ENCODE measurements at regions not wholly inside any gene's neighbourhood (a gene's known extent, or its start where the extent isn't known, plus 50 kb on each side); places are given as distances from the start of the nearest gene placed in this dataset.

DNA sequence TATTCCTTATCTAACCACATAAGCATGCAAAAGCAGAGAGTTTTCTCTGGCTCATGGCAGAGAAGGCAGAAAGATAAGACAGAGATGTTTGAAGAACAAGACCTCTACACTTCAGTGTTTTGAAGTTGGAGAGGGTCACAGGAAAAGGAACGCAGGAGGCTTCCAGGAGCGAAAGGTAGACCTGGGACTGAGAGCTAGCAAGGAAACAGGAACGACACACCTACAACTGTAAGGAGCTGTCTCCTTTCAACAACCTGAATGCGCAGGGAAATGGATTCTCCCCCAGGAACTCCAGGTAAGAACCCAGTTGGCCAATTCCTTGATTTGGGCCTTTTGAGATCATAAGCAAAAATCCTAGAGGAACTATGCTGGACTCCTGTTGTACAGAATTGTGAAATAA, 746.6 kb upstream of the DDX18 start:
- TF ChIP-seq, protein P1, sequence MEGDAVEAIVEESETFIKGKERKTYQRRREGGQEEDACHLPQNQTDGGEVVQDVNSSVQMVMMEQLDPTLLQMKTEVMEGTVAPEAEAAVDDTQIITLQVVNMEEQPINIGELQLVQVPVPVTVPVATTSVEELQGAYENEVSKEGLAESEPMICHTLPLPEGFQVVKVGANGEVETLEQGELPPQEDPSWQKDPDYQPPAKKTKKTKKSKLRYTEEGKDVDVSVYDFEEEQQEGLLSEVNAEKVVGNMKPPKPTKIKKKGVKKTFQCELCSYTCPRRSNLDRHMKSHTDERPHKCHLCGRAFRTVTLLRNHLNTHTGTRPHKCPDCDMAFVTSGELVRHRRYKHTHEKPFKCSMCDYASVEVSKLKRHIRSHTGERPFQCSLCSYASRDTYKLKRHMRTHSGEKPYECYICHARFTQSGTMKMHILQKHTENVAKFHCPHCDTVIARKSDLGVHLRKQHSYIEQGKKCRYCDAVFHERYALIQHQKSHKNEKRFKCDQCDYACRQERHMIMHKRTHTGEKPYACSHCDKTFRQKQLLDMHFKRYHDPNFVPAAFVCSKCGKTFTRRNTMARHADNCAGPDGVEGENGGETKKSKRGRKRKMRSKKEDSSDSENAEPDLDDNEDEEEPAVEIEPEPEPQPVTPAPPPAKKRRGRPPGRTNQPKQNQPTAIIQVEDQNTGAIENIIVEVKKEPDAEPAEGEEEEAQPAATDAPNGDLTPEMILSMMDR (IDR thresholded peaks at IDR 0.05; ENCODE audit: low read depth, low read length, missing input control), result no peak
- no peak for TF ChIP-seq JUND (IDR thresholded peaks at IDR 0.05)
- no peak for TF ChIP-seq FOXA1 (IDR thresholded peaks at IDR 0.05)
- TF ChIP-seq, protein P2, sequence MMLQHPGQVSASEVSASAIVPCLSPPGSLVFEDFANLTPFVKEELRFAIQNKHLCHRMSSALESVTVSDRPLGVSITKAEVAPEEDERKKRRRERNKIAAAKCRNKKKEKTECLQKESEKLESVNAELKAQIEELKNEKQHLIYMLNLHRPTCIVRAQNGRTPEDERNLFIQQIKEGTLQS (IDR thresholded peaks at IDR 0.05), result no peak
- TF ChIP-seq, protein P3, sequence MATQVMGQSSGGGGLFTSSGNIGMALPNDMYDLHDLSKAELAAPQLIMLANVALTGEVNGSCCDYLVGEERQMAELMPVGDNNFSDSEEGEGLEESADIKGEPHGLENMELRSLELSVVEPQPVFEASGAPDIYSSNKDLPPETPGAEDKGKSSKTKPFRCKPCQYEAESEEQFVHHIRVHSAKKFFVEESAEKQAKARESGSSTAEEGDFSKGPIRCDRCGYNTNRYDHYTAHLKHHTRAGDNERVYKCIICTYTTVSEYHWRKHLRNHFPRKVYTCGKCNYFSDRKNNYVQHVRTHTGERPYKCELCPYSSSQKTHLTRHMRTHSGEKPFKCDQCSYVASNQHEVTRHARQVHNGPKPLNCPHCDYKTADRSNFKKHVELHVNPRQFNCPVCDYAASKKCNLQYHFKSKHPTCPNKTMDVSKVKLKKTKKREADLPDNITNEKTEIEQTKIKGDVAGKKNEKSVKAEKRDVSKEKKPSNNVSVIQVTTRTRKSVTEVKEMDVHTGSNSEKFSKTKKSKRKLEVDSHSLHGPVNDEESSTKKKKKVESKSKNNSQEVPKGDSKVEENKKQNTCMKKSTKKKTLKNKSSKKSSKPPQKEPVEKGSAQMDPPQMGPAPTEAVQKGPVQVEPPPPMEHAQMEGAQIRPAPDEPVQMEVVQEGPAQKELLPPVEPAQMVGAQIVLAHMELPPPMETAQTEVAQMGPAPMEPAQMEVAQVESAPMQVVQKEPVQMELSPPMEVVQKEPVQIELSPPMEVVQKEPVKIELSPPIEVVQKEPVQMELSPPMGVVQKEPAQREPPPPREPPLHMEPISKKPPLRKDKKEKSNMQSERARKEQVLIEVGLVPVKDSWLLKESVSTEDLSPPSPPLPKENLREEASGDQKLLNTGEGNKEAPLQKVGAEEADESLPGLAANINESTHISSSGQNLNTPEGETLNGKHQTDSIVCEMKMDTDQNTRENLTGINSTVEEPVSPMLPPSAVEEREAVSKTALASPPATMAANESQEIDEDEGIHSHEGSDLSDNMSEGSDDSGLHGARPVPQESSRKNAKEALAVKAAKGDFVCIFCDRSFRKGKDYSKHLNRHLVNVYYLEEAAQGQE (IDR thresholded peaks at IDR 0.05), result no peak
- TF ChIP-seq RAD21 (IDR thresholded peaks at IDR 0.05), result no peak

All from liver (tissue), 3 donors.